ENCODE measurements at regions not wholly inside any gene's neighbourhood (a gene's known extent, or its start where the extent isn't known, plus 50 kb on each side); places are given as distances from the start of the nearest gene placed in this dataset.
A peak's percentile ranks its signal among the peaks of the same experiment; 100 is the strongest.

DNA sequence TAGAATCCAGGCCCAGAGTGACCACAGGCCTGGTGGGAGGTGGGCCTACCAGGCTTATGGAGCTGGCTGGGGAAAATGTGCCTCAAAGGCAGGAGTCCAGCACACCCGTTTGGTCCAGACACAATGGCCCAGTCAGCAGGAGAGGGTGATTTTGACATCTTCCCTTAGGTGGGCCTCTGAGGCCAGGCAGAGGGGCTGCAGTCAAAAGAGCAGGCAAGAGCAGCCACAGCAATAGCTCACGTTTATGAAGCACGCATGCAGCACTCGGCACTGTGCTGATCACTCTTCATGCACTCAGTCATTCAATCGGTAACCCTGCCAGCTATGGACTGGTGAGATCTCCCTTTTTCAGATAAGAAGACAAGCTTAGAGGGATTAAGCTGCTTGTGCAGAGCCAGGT is 146.8 kb downstream of the LRIG2 start:
- Mint-ChIP-seq H3K27me3 (ENCODE audit: low read depth, unreplicated experiment) (peaks cover 3% of the 10 kb centered on the region), H3K36me3 (ENCODE audit: low read depth, unreplicated experiment) (no peaks in the 10 kb centered on the region), H3K4me1 (ENCODE audit: low read depth, unreplicated experiment) (peaks cover 5% of the 10 kb centered on the region), H3K4me3 (ENCODE audit: unreplicated experiment) (no peak overlapping the region), H3K27ac (ENCODE audit: unreplicated experiment) (no peak overlapping the region), H3K9me3 (ENCODE audit: unreplicated experiment) (peaks cover 8% of the 10 kb centered on the region)
- TF ChIP-seq, protein P1, sequence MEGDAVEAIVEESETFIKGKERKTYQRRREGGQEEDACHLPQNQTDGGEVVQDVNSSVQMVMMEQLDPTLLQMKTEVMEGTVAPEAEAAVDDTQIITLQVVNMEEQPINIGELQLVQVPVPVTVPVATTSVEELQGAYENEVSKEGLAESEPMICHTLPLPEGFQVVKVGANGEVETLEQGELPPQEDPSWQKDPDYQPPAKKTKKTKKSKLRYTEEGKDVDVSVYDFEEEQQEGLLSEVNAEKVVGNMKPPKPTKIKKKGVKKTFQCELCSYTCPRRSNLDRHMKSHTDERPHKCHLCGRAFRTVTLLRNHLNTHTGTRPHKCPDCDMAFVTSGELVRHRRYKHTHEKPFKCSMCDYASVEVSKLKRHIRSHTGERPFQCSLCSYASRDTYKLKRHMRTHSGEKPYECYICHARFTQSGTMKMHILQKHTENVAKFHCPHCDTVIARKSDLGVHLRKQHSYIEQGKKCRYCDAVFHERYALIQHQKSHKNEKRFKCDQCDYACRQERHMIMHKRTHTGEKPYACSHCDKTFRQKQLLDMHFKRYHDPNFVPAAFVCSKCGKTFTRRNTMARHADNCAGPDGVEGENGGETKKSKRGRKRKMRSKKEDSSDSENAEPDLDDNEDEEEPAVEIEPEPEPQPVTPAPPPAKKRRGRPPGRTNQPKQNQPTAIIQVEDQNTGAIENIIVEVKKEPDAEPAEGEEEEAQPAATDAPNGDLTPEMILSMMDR (IDR thresholded peaks at IDR 0.05; ENCODE audit: insufficient read depth, low read depth, low read length) = no peak
- no peak for TF ChIP-seq EZH2 (IDR thresholded peaks at IDR 0.05; ENCODE audit: insufficient read depth, low read length)
- Histone ChIP-seq H3K36me3 (ENCODE audit: insufficient read depth, low read length) (no peaks in the 10 kb centered on the region), H3K27me3 (ENCODE audit: insufficient read depth, low read length) (peaks cover 2% of the 10 kb centered on the region), H3K9ac (ENCODE audit: low read length) (no peak overlapping the region), H2AFZ (ENCODE audit: low read depth, low read length) (peak overlapping the region; percentile 47), H3K27ac (ENCODE audit: low read depth, low read length) (no peak overlapping the region), H3K4me1 (ENCODE audit: insufficient read depth, low read length) (no peaks in the 10 kb centered on the region), H4K20me1 (ENCODE audit: insufficient read depth, low read length) (no peaks in the 10 kb centered on the region), H3K4me3 (ENCODE audit: insufficient read depth, low read depth, low read length) (no peak overlapping the region), H3K4me2 (ENCODE audit: low read length) (no peak overlapping the region), H3K9me3 (ENCODE audit: insufficient read depth, low read depth, low read length) (no peaks in the 10 kb centered on the region), H3K79me2 (ENCODE audit: insufficient read depth, low read length) (no peaks in the 10 kb centered on the region)
- no peak for FAIRE-seq
- DNase-seq (ENCODE audit: low read depth) = no peak

DNA sequence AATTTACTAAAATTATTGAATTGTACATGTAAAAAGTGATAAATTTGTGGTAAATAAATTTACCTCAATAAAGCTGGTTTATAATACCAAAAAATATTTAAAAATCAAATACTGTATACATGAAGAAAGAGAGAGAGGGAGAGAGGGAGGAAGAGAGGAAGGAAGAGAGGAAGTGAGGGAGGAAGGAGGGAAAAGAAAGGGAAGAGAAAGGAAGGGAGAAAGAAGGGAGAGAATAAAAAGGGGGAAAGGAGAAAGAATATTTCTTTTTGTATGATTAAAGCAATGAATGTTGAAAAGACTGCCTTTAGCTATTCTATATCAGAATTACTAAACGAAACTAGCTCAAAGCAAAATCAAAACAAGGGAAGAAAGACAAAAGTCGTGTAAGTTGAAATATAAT is 150.0 kb downstream of the LRIG2 start:
- no peak overlapping the region for H3K4me3 ChIP-seq (ENCODE audit: insufficient read depth, low read depth, low read length)
- H4K20me1 ChIP-seq (ENCODE audit: insufficient read depth, low read length) = no peaks in the 10 kb centered on the region
- no peak overlapping the region for H3K4me2 ChIP-seq (ENCODE audit: low read length)
- peaks cover 7% of the 10 kb centered on the region for H3K27me3 Mint-ChIP-seq (ENCODE audit: low read depth, unreplicated experiment)
- H3K9me3 Mint-ChIP-seq (ENCODE audit: unreplicated experiment) = peaks cover 2% of the 10 kb centered on the region
- H3K9me3 ChIP-seq (ENCODE audit: insufficient read depth, low read depth, low read length) = no peaks in the 10 kb centered on the region
- FAIRE-seq = no peak
- H3K27ac Mint-ChIP-seq (ENCODE audit: unreplicated experiment) = no peak overlapping the region
- no peak overlapping the region for H3K9ac ChIP-seq (ENCODE audit: low read length)
- H3K4me1 Mint-ChIP-seq (ENCODE audit: low read depth, unreplicated experiment) = peaks cover under 1% of the 10 kb centered on the region
- DNase-seq (ENCODE audit: low read depth) = no peak
- H3K36me3 ChIP-seq (ENCODE audit: insufficient read depth, low read length) = no peaks in the 10 kb centered on the region
- H3K36me3 Mint-ChIP-seq (ENCODE audit: low read depth, unreplicated experiment) = no peaks in the 10 kb centered on the region
- no peak overlapping the region for H3K4me3 Mint-ChIP-seq (ENCODE audit: unreplicated experiment)
- H3K27me3 ChIP-seq (ENCODE audit: insufficient read depth, low read length) = peaks cover 2% of the 10 kb centered on the region
- H3K79me2 ChIP-seq (ENCODE audit: insufficient read depth, low read length) = no peaks in the 10 kb centered on the region
- H3K27ac ChIP-seq (ENCODE audit: low read depth, low read length) = no peak overlapping the region
- peaks cover 5% of the 10 kb centered on the region for H3K4me1 ChIP-seq (ENCODE audit: insufficient read depth, low read length)
- TF ChIP-seq EZH2 (IDR thresholded peaks at IDR 0.05; ENCODE audit: insufficient read depth, low read length) = no peak
- TF ChIP-seq, protein P1 (IDR thresholded peaks at IDR 0.05; ENCODE audit: insufficient read depth, low read depth, low read length) = no peak
- no peak overlapping the region for H2AFZ ChIP-seq (ENCODE audit: low read depth, low read length)

DNA sequence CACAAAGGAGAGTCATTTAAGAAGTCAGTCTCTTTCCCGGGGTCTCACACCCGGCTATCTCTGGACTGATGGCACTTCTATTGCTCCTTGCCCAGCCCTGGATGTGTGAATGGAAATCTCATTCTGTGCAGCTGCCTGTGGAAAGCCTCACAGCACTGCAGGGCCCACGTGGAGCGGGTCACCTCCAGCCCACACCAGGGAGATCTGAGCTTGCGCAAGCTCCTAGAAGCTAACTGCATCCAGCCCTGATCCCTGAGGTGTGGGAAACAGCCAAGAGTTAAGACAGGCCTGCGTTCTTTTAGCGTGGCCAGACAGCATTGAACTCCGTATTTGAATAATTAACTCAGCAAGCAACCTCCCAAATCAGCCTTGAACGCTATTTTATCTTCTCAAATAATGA is 150.5 kb downstream of the LRIG2 start:
- Histone ChIP-seq H3K27ac (ENCODE audit: low read depth, low read length) (no peak overlapping the region), H2AFZ (ENCODE audit: low read depth, low read length) (no peak overlapping the region)

More for the DNA sequence above, 150.5 kb downstream of the LRIG2 start:
- Histone ChIP-seq H3K4me1 (ENCODE audit: insufficient read depth, low read length) (peaks cover 5% of the 10 kb centered on the region), H3K79me2 (ENCODE audit: insufficient read depth, low read length) (no peaks in the 10 kb centered on the region), H4K20me1 (ENCODE audit: insufficient read depth, low read length) (no peaks in the 10 kb centered on the region), H3K36me3 (ENCODE audit: insufficient read depth, low read length) (no peaks in the 10 kb centered on the region), H3K4me3 (ENCODE audit: insufficient read depth, low read depth, low read length) (no peak overlapping the region), H3K9ac (ENCODE audit: low read length) (no peak overlapping the region), H3K9me3 (ENCODE audit: insufficient read depth, low read depth, low read length) (no peaks in the 10 kb centered on the region), H3K27me3 (ENCODE audit: insufficient read depth, low read length) (no peaks in the 10 kb centered on the region), H3K4me2 (ENCODE audit: low read length) (no peak overlapping the region)
- Mint-ChIP-seq H3K36me3 (ENCODE audit: low read depth, unreplicated experiment) (no peaks in the 10 kb centered on the region), H3K4me1 (ENCODE audit: low read depth, unreplicated experiment) (no peaks in the 10 kb centered on the region), H3K4me3 (ENCODE audit: unreplicated experiment) (no peak overlapping the region), H3K27me3 (ENCODE audit: low read depth, unreplicated experiment) (peaks cover 4% of the 10 kb centered on the region), H3K9me3 (ENCODE audit: unreplicated experiment) (peaks cover 2% of the 10 kb centered on the region), H3K27ac (ENCODE audit: unreplicated experiment) (no peak overlapping the region)
- TF ChIP-seq, protein P1 (IDR thresholded peaks at IDR 0.05; ENCODE audit: insufficient read depth, low read depth, low read length) = no peak
- no peak for TF ChIP-seq EZH2 (IDR thresholded peaks at IDR 0.05; ENCODE audit: insufficient read depth, low read length)
- DNase-seq (ENCODE audit: low read depth) (peak; percentile 5), FAIRE-seq (no peak)
